ENCODE measurements at regions not wholly inside any gene's neighbourhood (a gene's known extent, or its start where the extent isn't known, plus 50 kb on each side); places are given as distances from the start of the nearest gene placed in this dataset.

DNA sequence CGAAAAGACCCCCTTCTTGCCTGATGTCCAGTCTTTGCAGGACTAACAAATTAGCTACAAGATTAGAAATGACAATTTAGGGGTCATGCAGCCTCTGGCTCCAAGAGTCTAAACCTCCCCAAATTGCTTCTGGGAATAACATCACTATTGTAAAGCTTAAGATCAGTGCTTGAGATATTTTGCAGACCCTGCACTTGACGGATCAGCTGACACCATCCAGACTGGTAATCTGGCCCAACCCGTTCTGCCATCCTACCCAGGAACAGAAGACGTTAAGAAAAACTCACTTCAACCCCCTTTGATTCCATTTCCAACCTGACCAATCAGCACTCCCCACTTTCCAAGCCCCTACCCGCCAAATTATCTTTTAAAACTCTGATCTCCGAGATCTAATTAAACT lies 236.7 kb upstream of the KRR1 start:
- no peak for TF ChIP-seq POLR2A (IDR thresholded peaks at IDR 0.05)
- TF ChIP-seq, protein P1, sequence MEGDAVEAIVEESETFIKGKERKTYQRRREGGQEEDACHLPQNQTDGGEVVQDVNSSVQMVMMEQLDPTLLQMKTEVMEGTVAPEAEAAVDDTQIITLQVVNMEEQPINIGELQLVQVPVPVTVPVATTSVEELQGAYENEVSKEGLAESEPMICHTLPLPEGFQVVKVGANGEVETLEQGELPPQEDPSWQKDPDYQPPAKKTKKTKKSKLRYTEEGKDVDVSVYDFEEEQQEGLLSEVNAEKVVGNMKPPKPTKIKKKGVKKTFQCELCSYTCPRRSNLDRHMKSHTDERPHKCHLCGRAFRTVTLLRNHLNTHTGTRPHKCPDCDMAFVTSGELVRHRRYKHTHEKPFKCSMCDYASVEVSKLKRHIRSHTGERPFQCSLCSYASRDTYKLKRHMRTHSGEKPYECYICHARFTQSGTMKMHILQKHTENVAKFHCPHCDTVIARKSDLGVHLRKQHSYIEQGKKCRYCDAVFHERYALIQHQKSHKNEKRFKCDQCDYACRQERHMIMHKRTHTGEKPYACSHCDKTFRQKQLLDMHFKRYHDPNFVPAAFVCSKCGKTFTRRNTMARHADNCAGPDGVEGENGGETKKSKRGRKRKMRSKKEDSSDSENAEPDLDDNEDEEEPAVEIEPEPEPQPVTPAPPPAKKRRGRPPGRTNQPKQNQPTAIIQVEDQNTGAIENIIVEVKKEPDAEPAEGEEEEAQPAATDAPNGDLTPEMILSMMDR (IDR thresholded peaks at IDR 0.05) = no peak

All from body of pancreas (tissue), 4 donors.